Activated CD8-positive, alpha-beta memory T cell treated with anti-CD3 and anti-CD28 coated beads, Interleukin-2, amount 10 ng/mL, durations not matched to agents 7 days and 5 days (primary cell): ENCODE measurements at regions not wholly inside any gene's neighbourhood (a gene's known extent, or its start where the extent isn't known, plus 50 kb on each side); places are given as distances from the start of the nearest gene placed in this dataset.

Source experiments
- ATAC-seq: fragments of 150-1000 bp; cut with Tn5 transposase; one replicate; pipeline ENCODE4 v1.10.0; 2021; ENCODE audit warnings: moderate library complexity
- CTCF ChIA-PET: fragments of 350-600 bp; sonication (Branson Sonifier 250); formaldehyde crosslinking; loops from one replicate; lab custom pipeline; 2021; ENCODE audit warnings: antibody characterized with exemption; lab: Charles Lee
- DNase-seq: peaks from one replicate; pipeline ENCODE4 v3.0.0-alpha.2; 2020
- H3K27ac Mint-ChIP-seq: one replicate; pipeline ENCODE4 v1.8.0; 2021; ENCODE audit warnings: mild to moderate bottlenecking, mixed read lengths
- H3K27me3 Mint-ChIP-seq: one replicate; pipeline ENCODE4 v1.8.0; 2021; ENCODE audit warnings: mixed read lengths
- H3K36me3 Mint-ChIP-seq: one replicate; pipeline ENCODE4 v1.8.0; 2021; ENCODE audit warnings: mild to moderate bottlenecking, mixed read lengths
- H3K4me1 Mint-ChIP-seq: one replicate; pipeline ENCODE4 v1.8.0; 2021; ENCODE audit warnings: mixed read lengths
- H3K4me3 Mint-ChIP-seq: one replicate; pipeline ENCODE4 v1.8.0; 2021; ENCODE audit warnings: mild to moderate bottlenecking, moderate library complexity, mixed read lengths
- H3K9me3 Mint-ChIP-seq: one replicate; pipeline ENCODE4 v1.8.0; 2022; ENCODE audit warnings: low read depth, mixed read lengths

DNA sequence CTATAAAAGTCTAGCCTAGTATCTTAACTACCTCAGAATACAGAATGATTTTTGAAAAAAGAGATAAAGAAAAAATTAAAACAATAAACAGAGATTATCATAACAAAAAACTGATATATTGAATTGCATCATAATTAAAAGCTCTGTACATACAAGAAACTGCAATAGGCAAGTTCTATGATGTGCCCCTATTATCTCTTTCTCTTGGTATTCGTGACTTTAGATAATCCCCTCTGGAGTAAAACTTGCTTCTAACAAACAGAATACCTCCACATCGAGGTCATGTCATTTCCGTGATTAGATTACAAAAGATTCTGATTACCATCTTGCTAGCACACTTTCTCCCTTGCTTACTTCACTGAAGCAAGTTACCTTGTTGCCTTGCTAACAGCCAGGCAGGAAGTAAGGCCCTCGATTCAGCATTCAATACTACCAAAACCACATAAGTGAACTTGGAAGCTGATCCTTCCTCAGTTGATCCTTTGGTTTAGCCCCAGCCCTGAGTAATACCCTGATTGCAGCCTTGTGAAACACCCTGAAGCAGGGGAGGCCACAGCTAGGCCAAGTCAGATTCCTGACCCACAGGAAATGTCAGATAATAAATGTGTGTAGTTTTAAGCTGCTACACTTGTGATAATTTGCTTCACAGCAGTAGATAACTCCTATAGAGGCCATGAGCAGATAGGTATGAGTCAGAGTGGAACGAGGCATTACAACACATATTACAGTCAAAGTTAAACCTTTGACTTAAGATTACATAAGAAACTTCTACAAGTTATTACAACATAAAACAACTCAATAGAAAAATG is 53.7 kb upstream of the TMX4 start:
- peaks cover 3% of the 10 kb centered on the region for H3K27me3 Mint-ChIP-seq
- no peaks in the 10 kb centered on the region for H3K9me3 Mint-ChIP-seq
- no peak overlapping the region for H3K27ac Mint-ChIP-seq
- no peaks in the 10 kb centered on the region for H3K36me3 Mint-ChIP-seq
- DNase-seq (no peak), ATAC-seq (no peak)
- H3K4me3 Mint-ChIP-seq = no peak overlapping the region
- H3K4me1 Mint-ChIP-seq = peaks cover 7% of the 10 kb centered on the region
- CTCF ChIA-PET = no interaction called here

DNA sequence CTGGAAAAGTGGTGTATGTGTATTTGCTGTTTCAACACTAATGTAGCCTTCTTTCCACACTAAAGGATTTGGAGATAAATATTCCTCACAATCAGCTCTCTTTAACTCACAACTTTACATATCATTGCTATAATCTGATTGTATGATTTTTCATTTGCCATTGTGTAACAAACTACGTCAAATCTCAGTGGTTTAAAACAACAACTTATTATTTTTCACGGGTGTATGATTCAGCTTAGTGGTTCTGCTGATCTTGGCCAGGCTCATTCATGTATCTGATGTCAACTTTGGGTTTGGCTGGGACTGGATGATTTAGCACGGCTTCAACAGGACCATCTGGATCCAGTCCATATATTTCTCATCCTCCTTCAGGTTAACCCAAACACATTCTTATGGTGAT is 55.4 kb upstream of the TMX4 start:
- DNase-seq (no peak), ATAC-seq (no peak)
- CTCF ChIA-PET = interaction anchor here (1.0 kb wide), 1 partner anchor 32 kb away, joined by 3 read pairs; no protein-coding TSS in a partner anchor
- Mint-ChIP-seq H3K27me3 (no peaks in the 10 kb centered on the region), H3K36me3 (no peaks in the 10 kb centered on the region), H3K4me3 (no peak overlapping the region), H3K27ac (no peak overlapping the region), H3K9me3 (no peaks in the 10 kb centered on the region), H3K4me1 (peaks cover 7% of the 10 kb centered on the region)

DNA sequence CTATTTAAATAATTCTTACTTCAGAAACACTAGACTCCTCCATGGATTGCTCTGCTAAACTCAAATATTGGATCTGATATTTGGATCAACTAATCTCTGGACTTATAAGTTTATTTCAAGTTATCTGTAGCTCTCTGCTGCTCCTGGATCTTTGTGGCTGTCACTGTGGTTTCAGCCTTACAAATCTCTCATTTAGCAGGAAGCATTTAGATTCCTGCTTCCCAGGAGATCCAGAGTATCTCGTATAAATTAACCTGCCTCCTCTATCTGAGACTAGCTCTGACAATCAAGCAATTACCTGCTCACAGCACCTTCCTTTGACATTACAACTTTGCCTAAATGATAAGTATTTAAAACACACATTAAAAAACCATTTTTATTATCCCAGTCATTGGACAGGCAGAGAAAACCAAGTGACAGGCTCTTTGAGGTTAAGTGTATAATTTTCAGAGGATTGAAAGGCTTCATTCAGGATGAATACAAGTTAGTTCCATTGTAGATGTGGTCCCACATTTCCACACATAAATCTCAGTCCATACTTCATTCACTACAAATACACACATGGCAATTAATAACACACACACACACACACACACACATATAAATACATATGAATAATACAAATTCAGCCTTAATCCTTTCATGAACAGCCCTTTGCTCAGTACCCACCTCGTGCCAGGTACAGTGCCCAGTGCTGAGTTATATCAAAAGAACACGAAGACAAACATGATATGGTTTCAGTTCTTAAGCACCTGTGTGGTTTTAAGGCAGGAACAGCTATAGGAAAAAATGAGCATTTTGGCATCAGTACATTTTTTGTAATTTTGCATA is 55.5 kb upstream of the PLCB1 start:
- no peak for DNase-seq
- Mint-ChIP-seq H3K9me3 (no peaks in the 10 kb centered on the region), H3K4me3 (no peak overlapping the region), H3K4me1 (peaks cover 7% of the 10 kb centered on the region), H3K27ac (no peak overlapping the region), H3K27me3 (no peaks in the 10 kb centered on the region), H3K36me3 (no peaks in the 10 kb centered on the region)
- no peak for ATAC-seq
- CTCF ChIA-PET = no interaction called here

DNA sequence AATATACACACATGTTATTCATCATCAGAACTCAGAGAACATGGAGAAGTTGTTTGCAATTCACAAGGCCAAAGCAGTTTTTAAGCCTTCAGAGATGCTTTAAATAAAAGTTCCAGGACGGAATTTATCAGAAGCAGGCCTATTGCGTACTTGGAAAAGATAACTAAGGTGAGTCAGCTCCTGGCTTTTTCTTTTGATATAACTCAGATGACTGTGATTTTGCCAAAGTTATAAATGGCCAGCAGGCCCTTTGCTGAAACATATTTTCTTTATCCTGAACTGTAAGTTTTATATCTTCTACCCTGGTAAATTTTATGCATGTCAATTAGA is 55.0 kb upstream of the PLCB1 start:
- H3K36me3 Mint-ChIP-seq = no peaks in the 10 kb centered on the region
- DNase-seq (no peak), ATAC-seq (no peak)
- peaks cover 7% of the 10 kb centered on the region for H3K4me1 Mint-ChIP-seq
- no peaks in the 10 kb centered on the region for H3K27me3 Mint-ChIP-seq
- no peak overlapping the region for H3K4me3 Mint-ChIP-seq
- CTCF ChIA-PET = no interaction called here
- no peaks in the 10 kb centered on the region for H3K9me3 Mint-ChIP-seq
- no peak overlapping the region for H3K27ac Mint-ChIP-seq

GRCh38 chr20:8078528-8078914 is 53.5 kb upstream of the PLCB1 start:
- H3K27ac Mint-ChIP-seq = no peak overlapping the region
- CTCF ChIA-PET = no interaction called here
- DNase-seq (no peak), ATAC-seq (no peak)
- H3K36me3 Mint-ChIP-seq = no peaks in the 10 kb centered on the region
- H3K4me1 Mint-ChIP-seq = peaks cover 2% of the 10 kb centered on the region
- H3K9me3 Mint-ChIP-seq = no peaks in the 10 kb centered on the region
- no peak overlapping the region for H3K4me3 Mint-ChIP-seq
- no peaks in the 10 kb centered on the region for H3K27me3 Mint-ChIP-seq

GRCh38 chr20:8079976-8080375 is 52.1 kb upstream of the PLCB1 start:
- H3K4me1 Mint-ChIP-seq = no peaks in the 10 kb centered on the region
- H3K27me3 Mint-ChIP-seq = no peaks in the 10 kb centered on the region
- no peak overlapping the region for H3K27ac Mint-ChIP-seq
- no peak overlapping the region for H3K4me3 Mint-ChIP-seq
- no peaks in the 10 kb centered on the region for H3K9me3 Mint-ChIP-seq
- ATAC-seq (no peak), DNase-seq (no peak)
- CTCF ChIA-PET = no interaction called here
- no peaks in the 10 kb centered on the region for H3K36me3 Mint-ChIP-seq

DNA sequence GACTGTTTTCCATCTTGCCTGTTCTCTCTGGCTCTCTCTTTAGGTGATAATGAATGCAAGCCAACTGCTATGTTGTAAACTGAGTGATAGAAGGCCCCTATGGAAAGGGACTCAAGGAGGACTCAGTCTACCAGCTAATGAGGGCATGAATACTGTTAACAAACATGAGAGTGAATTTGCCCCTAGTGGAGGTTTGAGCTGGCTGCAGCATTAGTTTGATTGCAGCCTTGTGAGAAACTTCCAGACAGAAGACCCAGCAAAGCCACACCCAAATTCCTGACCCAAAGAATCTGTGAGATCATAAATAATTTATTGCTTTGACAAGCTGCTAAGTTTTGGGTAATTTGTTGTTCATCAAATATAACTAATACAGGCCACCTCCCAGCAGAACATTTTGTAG is 50.0 kb upstream of the PLCB1 start:
- CTCF ChIA-PET = interaction anchor here (1.0 to 1.7 kb wide), 2 partner anchors 15 to 146 kb away, joined by 3 to 4 read pairs; no protein-coding TSS in a partner anchor
- no peak for DNase-seq
- ATAC-seq = no peak
- no peak overlapping the region for H3K27ac Mint-ChIP-seq
- no peaks in the 10 kb centered on the region for H3K9me3 Mint-ChIP-seq
- no peak overlapping the region for H3K4me3 Mint-ChIP-seq
- no peaks in the 10 kb centered on the region for H3K27me3 Mint-ChIP-seq
- no peaks in the 10 kb centered on the region for H3K4me1 Mint-ChIP-seq
- H3K36me3 Mint-ChIP-seq = no peaks in the 10 kb centered on the region
